Medulla oblongata (tissue), 1 donor: ENCODE measurements at regions not wholly inside any gene's neighbourhood (a gene's known extent, or its start where the extent isn't known, plus 50 kb on each side); places are given as distances from the start of the nearest gene placed in this dataset.
"Not testable (repeated sequence)": the region's sequence is repeated elsewhere in the genome, so short reads cannot be mapped to it uniquely, and the experiment has no call there.

Experiments used
- DNase-seq: peaks from one replicate; pipeline ENCODE4 v3.0.0-alpha.2; 2015; ENCODE audit errors: extremely low spot score

GRCh38 chr14:22105006-22105623 is 431.5 kb upstream of the OR4E1 start:
- no peak for DNase-seq

GRCh38 chr14:22100764-22101120 is 427.1 kb upstream of the OR4E1 start:
- DNase-seq, result not testable (repeated sequence)

DNA sequence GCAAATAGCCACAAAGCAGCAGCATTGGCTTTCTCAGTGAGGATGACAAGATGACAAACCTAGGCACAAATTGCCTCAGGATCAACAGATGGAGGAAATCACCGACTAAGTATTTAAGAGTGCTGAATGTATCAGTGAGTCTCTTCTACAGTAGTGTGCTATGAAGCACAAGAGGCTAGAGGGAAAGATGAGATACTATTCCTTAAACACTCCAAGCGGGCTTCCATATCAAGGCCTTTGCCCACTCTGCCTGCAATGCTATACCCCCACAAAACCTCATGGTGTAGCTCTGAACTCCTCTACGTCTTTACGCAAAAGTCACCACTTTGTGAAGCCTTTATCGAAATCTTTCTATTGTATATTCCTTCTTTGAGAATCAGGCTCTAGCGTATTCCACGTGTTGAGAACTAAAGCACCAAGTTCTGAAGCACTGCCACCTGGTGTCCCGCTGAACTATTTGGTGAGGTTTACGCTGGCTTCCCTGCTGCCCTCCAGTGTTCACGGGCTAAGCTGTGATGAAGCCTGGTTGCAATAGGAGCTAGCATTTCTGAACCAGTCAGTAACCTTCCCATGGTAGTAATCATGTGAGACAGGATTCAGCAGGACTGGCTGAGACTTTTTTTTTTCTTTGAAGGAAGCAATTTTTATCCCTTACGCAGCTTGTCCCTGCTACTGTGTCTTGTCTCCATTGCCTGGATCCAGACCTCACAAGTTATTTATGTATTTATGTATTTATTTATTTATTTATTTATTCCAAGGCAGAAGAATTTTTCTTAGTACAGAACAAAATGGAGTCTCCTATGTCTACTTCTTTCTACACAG is 426.5 kb upstream of the OR4E1 start:
- DNase-seq, result peak; percentile 63

GRCh38 chr14:22098435-22098834 is 424.8 kb upstream of the OR4E1 start:
- no peak for DNase-seq

DNA sequence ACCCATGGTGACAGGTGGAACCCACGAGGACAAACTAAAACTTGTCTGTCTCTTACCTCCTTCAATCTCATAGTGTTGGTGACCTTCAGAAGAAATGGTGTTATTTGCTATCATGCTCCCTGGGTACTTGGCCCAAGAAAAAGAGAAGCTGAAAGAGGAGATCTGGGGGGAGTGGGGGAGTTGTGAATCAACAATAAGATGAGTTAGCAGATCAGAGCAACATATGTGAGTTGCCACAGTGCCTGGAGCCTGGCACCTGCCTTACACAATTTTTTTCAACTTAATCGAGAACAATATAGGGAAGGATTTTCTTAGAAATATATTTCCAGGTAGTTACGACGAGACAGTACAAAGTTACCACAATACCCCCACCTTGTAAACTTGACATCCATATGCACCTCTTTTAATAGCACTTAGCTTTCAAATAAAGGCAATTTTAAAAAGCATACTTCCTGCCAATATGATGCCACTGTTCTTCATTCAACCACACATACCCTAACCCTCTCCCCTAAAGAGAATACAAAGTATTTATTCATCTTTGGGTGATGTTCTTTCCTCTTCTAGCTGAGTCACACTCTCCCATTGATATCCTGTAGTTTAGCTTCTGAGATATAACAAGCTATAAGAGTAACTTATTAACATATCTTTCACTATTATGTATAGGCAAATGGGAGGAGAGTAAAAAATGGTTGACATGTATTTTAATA is 424.1 kb upstream of the OR4E1 start:
- DNase-seq, result no peak

DNA sequence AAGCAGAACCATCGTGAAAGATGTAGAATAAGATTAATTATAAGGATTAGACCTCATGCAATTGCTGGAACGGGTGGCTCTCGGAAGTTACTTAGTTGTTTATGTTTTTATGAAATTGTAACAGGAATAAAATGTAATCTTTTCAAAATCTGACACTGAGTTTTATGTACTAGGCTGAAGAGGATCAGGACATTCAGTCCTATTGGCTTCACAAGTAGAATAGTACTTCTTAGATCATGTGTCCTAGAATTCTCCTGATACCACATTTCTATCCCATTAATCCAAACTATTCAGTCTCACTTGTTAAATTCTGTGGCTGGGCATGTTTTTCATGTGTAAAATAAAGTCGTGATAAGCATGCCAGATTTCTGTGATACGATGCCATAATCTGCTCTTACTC is 423.5 kb upstream of the OR4E1 start:
- no peak for DNase-seq

GRCh38 chr14:22096514-22096895 is 422.9 kb upstream of the OR4E1 start:
- DNase-seq, result no peak

DNA sequence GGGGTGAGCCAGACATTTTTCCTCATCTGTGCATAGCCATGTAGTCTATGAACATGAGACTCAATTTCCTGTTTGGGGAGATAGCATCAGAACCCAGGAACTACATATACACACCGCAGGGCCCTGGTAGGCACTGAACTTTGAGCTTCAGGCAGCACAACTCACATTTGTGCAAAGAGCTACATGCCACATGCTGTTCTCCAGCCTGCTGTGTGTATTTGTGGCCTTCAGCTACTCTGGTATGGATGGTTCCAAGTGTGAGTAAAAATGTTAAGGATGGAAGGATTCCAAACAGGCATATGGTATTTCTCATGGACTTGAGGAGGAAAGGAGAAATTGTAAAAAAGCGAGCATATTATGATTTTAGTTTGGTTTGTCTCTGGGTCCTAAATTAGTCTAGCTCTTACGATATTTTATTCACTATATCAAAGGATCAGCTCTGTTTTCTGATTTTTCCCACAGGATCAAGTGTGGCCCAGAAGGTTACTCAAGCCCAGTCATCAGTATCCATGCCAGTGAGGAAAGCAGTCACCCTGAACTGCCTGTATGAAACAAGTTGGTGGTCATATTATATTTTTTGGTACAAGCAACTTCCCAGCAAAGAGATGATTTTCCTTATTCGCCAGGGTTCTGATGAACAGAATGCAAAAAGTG is 422.4 kb upstream of the OR4E1 start:
- DNase-seq, result no peak

GRCh38 chr14:22089940-22090339 is 416.3 kb upstream of the OR4E1 start:
- DNase-seq, result no peak

- DNase-seq, result no peak
These were observed 415.2 kb upstream of the OR4E1 start for GRCh38 chr14:22088614-22089342.

GRCh38 chr14:22086131-22086530 is 412.5 kb upstream of the OR4E1 start:
- DNase-seq, result no peak

DNA sequence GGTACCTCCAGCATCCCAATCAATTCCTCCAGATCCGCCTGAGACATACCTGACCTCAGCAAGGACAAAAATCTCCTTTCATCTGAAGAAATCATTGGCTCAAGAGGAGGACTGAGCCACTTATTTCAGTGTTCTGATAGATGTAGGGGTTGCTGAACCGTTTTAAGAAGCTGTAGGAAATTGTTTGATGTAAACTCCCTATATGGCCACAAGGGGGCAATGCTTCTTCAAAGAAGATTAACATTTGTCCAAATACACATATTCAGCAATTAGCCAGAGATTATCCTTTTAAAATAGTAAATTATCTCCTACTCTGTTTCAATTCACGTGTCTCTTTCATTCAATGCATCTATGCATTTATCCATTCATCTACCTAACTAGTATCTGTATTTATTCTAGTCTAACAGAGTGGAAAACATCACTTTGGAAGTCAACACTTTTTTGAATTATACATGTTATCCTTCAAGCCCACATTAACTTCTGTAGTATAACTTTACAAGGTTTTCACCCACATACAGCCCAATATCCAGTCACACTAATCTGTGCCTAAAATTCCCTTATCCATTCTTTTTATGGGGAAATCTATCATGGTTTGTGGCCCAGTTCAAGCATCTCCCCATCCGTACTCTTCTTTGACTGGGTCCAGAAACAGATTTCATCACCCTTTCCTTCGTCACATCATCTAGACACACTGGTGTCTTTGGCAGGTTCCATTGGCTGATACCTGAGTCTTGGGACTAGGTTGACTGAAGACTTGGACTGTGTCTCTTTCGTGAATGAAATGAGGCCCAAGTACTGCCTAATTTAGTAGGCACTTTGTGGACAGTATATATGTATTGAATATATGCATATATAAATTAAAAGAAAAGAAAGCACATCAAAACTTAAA is 411.0 kb upstream of the OR4E1 start:
- peak; percentile 67 for DNase-seq

- DNase-seq, result no peak
These were observed 407.7 kb upstream of the OR4E1 start for GRCh38 chr14:22081337-22081736.

DNA sequence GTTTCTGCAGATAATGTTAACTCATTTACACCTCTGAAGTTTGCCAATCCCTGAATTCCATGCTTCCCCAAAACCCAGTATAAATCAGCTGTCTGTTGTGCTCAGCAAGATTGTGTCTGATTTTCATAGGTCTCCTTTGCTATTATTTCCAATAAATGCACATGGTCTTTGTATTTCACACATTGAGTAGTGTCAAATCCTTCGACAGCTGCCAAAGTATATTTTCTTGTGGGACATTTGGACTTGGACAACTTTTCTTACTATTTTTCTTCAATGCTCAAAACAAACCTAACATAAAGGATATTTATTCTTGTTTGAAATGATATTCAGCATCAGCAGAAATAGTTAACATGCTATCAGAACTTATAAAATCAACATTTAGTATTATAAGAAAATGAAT is 406.1 kb upstream of the OR4E1 start:
- no peak for DNase-seq

DNA sequence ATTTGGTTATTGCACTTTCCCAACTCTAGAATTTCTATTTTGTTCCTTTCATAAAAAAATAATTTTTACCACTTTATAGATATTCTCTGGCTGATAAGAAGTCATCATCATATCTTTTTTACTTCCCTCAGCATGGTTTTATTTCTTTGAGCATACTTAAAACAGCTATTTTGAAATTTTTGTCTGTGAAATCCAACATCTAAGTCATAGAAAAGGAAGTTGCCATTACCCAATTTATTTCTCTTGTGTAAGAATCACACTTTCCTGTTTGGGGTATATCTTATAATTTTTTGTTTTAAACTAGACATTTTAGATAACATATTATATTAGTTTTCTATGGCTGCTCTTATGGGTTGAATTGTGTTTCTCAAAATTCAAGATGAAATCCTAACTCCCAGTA is 400.2 kb upstream of the OR4E1 start:
- no peak for DNase-seq

- DNase-seq, result no peak
These were observed 397.4 kb upstream of the OR4E1 start for GRCh38 chr14:22071006-22071405.

- DNase-seq, result no peak
These were observed 396.7 kb upstream of the OR4E1 start for GRCh38 chr14:22070119-22070982.

DNA sequence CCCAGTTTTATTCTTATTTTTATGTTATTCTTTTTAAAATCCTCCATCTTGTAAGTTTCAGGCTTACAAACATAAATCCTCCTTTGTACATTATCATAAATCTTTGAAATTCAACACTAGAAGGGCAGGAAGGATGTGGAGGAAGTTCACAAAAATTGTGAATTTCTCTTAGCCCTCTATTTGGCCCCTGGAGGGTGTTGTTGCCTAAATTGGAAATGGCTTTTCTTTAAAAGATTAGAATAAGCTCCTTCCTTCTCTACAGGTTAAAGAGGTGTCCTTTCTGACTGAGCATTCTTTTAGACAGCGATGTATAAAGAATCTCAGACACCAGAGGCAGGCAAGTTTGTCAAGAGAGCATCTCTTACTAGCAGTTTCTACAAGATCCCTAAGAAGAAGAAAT is 391.7 kb upstream of the OR4E1 start:
- no peak for DNase-seq

GRCh38 chr14:22059201-22059600 is 385.6 kb upstream of the OR4E1 start:
- no peak for DNase-seq

GRCh38 chr14:22052795-22053194 is 379.2 kb upstream of the OR4E1 start:
- no peak for DNase-seq
